NCI-H187 treated with DMSO at 0.1 percent for 48 hours (cell line): ENCODE measurements at regions not wholly inside any gene's neighbourhood (a gene's known extent, or its start where the extent isn't known, plus 50 kb on each side); places are given as distances from the start of the nearest gene placed in this dataset.

Experiments used
- DNase-seq: peaks from one replicate; lab custom pipeline; 2025; lab: John Stamatoyannopoulos, UW

GRCh38 chr1:69157046-69157756, 410.5 kb upstream of the LRRC7 start:
- no peak for DNase-seq

- DNase-seq = no peak
These were observed 404.5 kb upstream of the LRRC7 start for GRCh38 chr1:69163241-69163640.

- no peak for DNase-seq
These were observed 403.9 kb upstream of the LRRC7 start for GRCh38 chr1:69163779-69164178.

DNA sequence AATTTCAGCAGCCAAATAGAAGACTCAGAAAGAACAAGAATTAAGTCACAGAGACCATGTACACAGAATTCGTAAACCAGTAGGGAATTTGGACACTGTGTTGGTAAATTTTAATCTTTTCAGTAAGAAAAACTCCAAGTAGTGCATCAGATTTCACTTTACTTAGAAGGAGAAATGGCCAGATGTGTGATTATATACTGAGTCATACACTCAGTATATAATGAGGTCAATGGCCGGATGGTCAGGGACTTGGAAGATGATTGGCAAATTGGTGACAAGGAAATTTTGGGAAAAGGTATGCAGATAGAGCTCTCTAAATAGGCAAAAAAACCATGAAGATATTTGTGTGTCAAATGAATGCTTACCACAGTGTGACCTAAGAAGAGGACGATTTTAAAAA, 399.8 kb upstream of the LRRC7 start:
- DNase-seq = no peak

- no peak for DNase-seq
These were observed 396.5 kb upstream of the LRRC7 start for GRCh38 chr1:69171248-69171647.

DNA sequence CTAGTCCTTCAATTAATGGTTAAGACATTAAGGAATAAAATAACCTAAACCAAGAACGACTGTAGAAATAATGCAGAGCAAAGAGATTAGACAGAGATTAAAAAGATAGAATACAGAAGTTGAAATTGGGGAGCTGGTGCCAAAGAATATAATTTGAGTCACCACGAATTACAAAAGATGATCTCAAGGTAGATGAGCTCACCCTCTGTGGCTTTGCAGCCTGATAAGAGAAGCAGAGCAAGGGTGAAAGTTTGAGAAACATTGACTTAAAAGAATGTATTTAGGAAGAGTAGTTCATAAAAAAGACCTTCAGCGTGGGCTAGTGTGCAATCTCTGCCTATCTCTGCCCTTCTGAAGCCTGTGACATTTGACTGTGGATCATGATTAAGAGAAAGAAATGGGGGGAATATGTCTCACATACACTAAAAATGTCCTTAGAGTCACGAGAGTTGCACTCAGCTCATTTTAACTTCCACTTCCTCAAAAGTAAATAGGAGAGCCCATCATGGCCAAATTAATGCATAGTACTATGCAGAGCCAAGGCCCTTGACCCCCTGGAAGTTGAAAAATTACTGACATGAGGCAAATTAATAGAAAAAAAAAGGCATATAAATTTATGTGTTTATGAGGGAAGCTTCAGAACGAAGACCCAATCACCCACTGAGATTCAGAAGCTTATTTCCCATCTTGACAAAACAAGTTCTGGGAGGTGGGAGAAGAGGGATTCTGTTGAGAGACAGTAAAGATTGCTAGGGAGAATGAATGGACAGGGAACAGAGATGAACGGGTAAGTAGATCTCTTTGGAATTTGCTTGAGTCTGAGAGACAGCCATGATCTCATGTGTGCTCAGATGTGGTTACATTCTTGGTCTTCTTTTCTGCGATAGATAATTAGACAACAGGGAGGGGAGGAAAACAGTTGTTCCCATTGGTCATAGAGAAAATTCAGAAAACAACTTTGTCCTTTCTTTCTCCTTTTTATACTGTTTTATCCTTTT, 395.4 kb upstream of the LRRC7 start:
- no peak for DNase-seq

- DNase-seq = no peak
These were observed 392.7 kb upstream of the LRRC7 start for GRCh38 chr1:69175053-69175452.

GRCh38 chr1:69180358-69180757, 387.4 kb upstream of the LRRC7 start:
- no peak for DNase-seq

- DNase-seq = no peak
These were observed 382.3 kb upstream of the LRRC7 start for GRCh38 chr1:69185378-69185777.

DNA sequence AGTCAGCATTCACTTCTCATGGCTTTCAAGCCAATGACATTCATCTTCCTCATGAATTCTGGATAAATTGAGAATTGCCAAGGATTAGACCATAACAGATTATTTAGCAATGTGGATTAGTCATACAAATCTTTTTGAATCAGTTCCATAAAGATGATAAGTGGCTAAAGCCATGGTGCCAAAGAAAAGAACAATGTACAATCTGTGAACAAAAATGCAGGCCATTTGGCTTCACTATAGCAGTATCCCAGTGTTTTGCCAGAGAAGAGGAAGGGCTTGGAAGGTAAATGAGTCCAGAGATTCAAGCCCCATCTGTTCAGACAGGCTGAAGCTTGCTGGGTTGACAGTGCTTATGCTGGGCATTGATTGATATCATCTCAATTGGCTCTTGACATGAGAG, 376.4 kb upstream of the LRRC7 start:
- peak; percentile 21 for DNase-seq

DNA sequence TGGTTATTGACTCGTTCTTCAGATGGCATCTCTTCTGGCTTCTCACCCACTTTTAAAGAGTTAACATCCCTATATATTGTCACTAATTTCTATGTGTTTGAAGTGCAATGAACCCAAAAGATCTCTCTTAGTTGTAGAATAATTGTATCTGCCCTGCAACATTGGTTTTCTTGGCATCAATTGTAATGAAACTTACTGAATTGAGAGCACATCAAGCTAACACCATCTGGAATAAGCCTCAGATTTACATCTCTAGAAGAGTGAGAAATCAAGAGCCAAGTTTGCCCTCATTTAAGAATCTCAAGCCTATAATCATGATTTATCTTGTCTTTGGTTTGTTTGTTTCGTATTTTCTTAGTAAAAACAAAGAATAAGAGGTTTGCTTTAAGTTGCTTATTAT, 372.6 kb upstream of the LRRC7 start:
- DNase-seq = no peak

- DNase-seq = no peak
These were observed 371.7 kb upstream of the LRRC7 start for GRCh38 chr1:69196071-69196470.

DNA sequence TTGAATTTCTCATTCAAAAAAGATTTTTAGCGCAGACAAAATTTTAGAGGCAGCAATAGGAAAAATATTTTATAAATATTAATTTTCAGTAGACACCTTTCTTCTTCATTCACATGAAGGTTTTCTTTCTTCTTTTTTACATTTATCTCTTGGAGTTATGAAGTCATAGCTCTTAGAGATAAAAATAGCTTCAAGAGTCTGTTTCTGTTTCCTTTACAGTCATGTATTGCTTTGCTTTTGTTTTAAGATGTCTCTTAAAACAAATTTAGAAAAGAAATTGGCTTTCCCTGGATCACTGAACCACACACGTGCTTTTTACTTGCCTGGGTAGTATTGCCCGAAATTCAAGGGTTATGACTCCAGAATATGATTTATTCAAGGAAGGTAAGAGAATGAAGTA, 369.9 kb upstream of the LRRC7 start:
- DNase-seq = no peak

DNA sequence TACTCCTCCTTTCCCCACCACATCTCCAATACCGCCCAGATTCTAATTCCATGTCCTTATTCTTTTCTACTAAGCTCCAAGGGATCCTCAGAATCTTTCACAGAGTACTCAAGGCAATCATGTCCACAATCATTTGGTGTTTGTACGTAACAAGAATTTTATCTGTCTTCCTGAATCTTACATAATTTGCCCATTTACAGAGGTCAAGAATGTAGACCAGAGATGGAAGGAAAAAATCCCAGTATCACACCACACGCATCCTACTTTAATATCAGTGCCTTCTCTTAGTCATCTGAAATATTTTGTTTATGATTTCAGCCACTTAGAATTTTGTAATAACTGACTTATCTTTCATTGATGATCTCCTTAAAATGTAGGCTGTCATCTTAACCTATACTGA, 366.0 kb upstream of the LRRC7 start:
- DNase-seq = no peak

GRCh38 chr1:69203166-69203565, 364.6 kb upstream of the LRRC7 start:
- no peak for DNase-seq

DNA sequence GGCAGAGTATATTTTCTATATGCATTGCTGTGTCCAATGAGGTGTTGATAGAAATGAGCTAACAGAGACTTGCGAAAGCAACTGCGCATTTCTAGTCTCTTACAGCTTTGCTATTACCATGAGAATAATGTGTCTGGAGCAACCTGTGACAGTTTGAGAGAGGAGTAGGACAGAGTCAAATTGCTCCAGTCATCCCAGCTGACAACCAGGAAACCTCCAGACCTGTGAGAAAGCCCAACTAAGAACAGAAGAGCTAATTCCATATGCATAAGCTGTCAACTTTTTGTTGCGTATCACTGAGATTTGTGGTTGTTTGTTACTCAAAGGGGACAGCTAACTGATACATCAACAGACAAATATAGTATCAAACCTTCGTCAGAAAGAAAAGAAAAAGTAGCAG, 354.1 kb upstream of the LRRC7 start:
- DNase-seq = no peak

- DNase-seq = no peak
These were observed 351.8 kb upstream of the LRRC7 start for GRCh38 chr1:69215883-69216282.

DNA sequence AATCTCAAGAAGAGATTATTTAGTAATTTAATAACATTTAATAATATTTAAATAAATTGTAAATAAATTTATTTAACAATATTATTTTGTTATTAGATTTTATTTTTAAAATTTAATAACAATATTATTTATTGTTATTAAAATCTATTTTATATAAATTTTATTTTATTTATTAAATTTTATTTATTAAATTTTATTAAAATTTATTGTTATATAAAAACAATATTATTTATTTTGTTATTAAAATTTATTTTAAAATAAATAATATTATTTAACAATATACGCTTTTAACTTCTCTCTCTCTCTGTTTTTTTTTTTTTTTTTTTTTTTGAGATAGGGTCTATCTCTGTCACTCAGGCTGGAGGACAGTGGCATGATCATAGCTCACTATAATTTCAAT, 347.1 kb upstream of the LRRC7 start:
- DNase-seq = no peak

- DNase-seq = no peak
These were observed 346.2 kb upstream of the LRRC7 start for GRCh38 chr1:69221524-69221923.

GRCh38 chr1:69223156-69223555, 344.6 kb upstream of the LRRC7 start:
- DNase-seq = no peak

DNA sequence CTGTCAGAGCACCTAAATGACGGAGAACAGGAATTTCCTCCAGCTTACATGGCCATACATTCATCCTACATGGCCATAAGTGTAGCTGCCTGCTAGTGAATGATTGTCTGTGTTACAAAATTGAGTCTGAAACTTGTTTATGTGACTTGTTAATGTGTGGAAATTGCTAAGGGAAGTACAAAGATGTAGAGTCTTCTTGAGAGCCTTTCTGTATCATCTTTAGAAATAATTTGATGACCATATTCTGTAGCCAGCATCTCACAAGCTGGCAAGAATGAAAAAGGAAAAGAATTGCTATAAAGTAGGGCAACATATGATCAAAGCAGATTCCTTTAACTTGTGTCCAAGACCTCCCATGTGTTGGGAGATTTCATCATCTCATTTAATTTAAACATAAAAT, 339.2 kb upstream of the LRRC7 start:
- no peak for DNase-seq

DNA sequence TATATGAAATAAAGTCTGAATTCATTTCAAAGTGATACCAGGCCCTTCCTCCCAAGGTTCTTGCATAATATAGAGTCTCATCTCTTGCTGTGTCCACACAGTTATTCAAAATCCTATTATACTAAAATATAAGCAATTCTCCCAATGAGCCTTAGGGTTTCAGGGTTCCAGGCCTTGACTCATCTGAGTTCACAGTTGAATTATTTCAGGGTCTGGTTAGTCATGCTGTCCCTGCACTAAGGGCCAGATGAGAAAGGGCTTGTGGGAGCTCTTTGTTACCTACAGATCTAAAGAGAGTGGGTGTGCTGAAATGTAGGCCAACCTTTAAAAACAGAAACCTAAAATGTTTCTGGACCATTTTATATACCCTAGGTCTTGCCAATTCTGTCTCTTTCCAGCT, 337.5 kb upstream of the LRRC7 start:
- DNase-seq = no peak

DNA sequence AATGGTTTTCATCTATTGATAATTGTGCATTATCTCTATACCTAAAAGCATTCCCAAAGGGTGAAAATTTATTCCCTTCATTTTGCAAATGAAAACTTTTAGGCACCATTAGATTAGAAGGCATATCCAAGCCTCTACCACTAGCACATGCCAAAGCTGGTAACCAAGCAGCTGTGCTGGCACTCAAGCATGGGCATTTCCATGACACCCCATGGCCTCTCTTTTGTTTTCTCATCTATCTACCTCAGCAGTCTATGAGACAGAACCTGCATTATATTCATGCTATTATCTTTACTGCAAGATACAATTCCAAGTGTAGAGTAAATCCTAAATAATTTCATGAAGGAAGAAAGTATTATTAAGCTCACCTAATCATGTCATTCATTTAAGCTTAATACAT, 334.3 kb upstream of the LRRC7 start:
- DNase-seq = no peak
